GM23338 (cell line): ENCODE measurements at regions not wholly inside any gene's neighbourhood (a gene's known extent, or its start where the extent isn't known, plus 50 kb on each side); places are given as distances from the start of the nearest gene placed in this dataset.

ENCODE experiments used
- ATAC-seq: fragments of 200-7000 bp; cut with Tn5 transposase; 3 replicates; pipeline ENCODE4 v1.9.1; 2020
- DNase-seq: peaks from one replicate; pipeline ENCODE4 v3.0.0-alpha.2; 2015; ENCODE audit warnings: low spot score
- H2AFZ ChIP-seq: fragments of 200-600 bp; sonication (generic); 2 replicates; pipeline ENCODE4 v1.8.0; 2016; ENCODE audit warnings: antibody characterized with exemption, mild to moderate bottlenecking, moderate library complexity
- H3F3A ChIP-seq: fragments of 200-600 bp; sonication (generic); replicated peaks from 2 replicates; pipeline ENCODE4 v1.8.0; 2017; ENCODE audit warnings: antibody characterized with exemption, mixed run types, low read depth
- H3K27ac ChIP-seq: fragments of 200-600 bp; sonication (generic); 2 replicates; pipeline ENCODE4 v1.6.1; 2016; ENCODE audit warnings: low read depth
- H3K27me3 ChIP-seq: fragments of 200-600 bp; sonication (generic); 2 replicates; pipeline ENCODE4 v1.8.0; 2016; ENCODE audit warnings: mild to moderate bottlenecking, mixed run types, moderate library complexity; ENCODE audit not compliant: insufficient read depth
- H3K36me3 ChIP-seq: fragments of 200-600 bp; sonication (generic); 2 replicates; pipeline ENCODE4 v1.8.0; 2016; ENCODE audit warnings: mild to moderate bottlenecking; ENCODE audit not compliant: insufficient read depth
- H3K4me1 ChIP-seq: fragments of 200-600 bp; sonication (generic); 2 replicates; pipeline ENCODE4 v1.8.0; 2016; ENCODE audit warnings: mild to moderate bottlenecking, moderate library complexity; ENCODE audit not compliant: insufficient read depth
- H3K4me2 ChIP-seq: fragments of 200-600 bp; sonication (generic); 2 replicates; pipeline ENCODE4 v1.7.1; 2017; ENCODE audit warnings: mixed run types
- H3K4me3 ChIP-seq: fragments of 200-600 bp; sonication (generic); 2 replicates; pipeline ENCODE4 v1.6.1; 2016; ENCODE audit warnings: mixed run types
- H3K79me2 ChIP-seq: fragments of 200-600 bp; sonication (generic); replicated peaks from 2 replicates; pipeline ENCODE4 v1.8.0; 2017; ENCODE audit warnings: mild to moderate bottlenecking; ENCODE audit not compliant: insufficient read depth
- H3K9me2 ChIP-seq: fragments of 200-600 bp; sonication (generic); 2 replicates; pipeline ENCODE4 v1.8.0; 2017; ENCODE audit not compliant: insufficient read depth
- H4K20me1 ChIP-seq: fragments of 200-600 bp; sonication (generic); replicated peaks from 2 replicates; pipeline ENCODE4 v1.8.0; 2017; ENCODE audit warnings: mild to moderate bottlenecking; ENCODE audit not compliant: insufficient read depth
- H3K27ac Mint-ChIP-seq: 2 replicates; pipeline ENCODE4 v1.8.0; 2020; ENCODE audit warnings: inconsistent platforms, mild to moderate bottlenecking, moderate library complexity, mixed read lengths
- H3K27me3 Mint-ChIP-seq: 3 replicates; pipeline ENCODE4 v1.8.0; 2022; ENCODE audit warnings: low read depth, mild to moderate bottlenecking, moderate library complexity, mixed read lengths, inconsistent platforms; ENCODE audit not compliant: insufficient read depth, poor library complexity
- H3K36me3 Mint-ChIP-seq: 3 replicates; pipeline ENCODE4 v1.8.0; 2021; ENCODE audit warnings: low read depth, mild to moderate bottlenecking, inconsistent platforms, moderate library complexity, mixed read lengths
- H3K4me1 Mint-ChIP-seq: 3 replicates; pipeline ENCODE4 v1.8.0; 2020; ENCODE audit warnings: mild to moderate bottlenecking, inconsistent platforms, mixed read lengths
- H3K4me3 Mint-ChIP-seq: 3 replicates; pipeline ENCODE4 v1.8.0; 2021; ENCODE audit warnings: moderate library complexity, mild to moderate bottlenecking, inconsistent platforms, mixed read lengths
- H3K9me3 Mint-ChIP-seq: 3 replicates; pipeline ENCODE4 v1.8.0; 2020; ENCODE audit warnings: moderate library complexity, mild to moderate bottlenecking, inconsistent platforms, mixed read lengths
- CREB1 ChIP-seq: fragments of 250-450 bp; sonication (Bioruptor Pico); IDR thresholded peaks from 2 replicates; pipeline ENCODE4 v1.5.0; 2020; ENCODE audit warnings: low read depth, mild to moderate bottlenecking, moderate library complexity
- EZH2 ChIP-seq: fragments of 200-600 bp; sonication (generic); IDR thresholded peaks from one replicate; pipeline ENCODE4 v1.8.0; 2017; ENCODE audit warnings: antibody characterized with exemption, mild to moderate bottlenecking, low read depth; ENCODE audit not compliant: unreplicated experiment
- EZH2phosphoT487 ChIP-seq: fragments of 200-600 bp; sonication (generic); IDR thresholded peaks from one replicate; pipeline ENCODE4 v1.8.1; 2018; ENCODE audit warnings: antibody characterized with exemption; ENCODE audit not compliant: unreplicated experiment
- STAT1 ChIP-seq: IDR thresholded peaks from one replicate; pipeline ENCODE4 v1.6.1; 2016; ENCODE audit warnings: antibody characterized with exemption; ENCODE audit not compliant: unreplicated experiment
- ZNF114 ChIP-seq: fragments of 250-450 bp; sonication (Bioruptor Pico); IDR thresholded peaks from 2 replicates; pipeline ENCODE4 v1.5.0; 2020; ENCODE audit warnings: mild to moderate bottlenecking, moderate library complexity
- ZNF331 ChIP-seq: fragments of 250-450 bp; sonication (Bioruptor Pico); IDR thresholded peaks from 2 replicates; pipeline ENCODE4 v1.5.0; 2020; ENCODE audit warnings: low read depth, mild to moderate bottlenecking, moderate library complexity
- ZNF462 ChIP-seq: fragments of 250-450 bp; sonication (Bioruptor Pico); IDR thresholded peaks from 2 replicates; pipeline ENCODE4 v1.5.0; 2020; ENCODE audit warnings: mild to moderate bottlenecking, moderate library complexity
- TF ChIP-seq, protein P1 (sequence below), 2 experiments: fragments of 200-600 bp in 1 of 2; sonication (generic) in 1 of 2; conservative IDR thresholded peaks; 2 replicates each; pipeline versions ENCODE4 v1.5.1 to v1.6.1; 2016 to 2017; ENCODE audit warnings: antibody characterized with exemption in 2 of 2, low read depth in 2 of 2, mild to moderate bottlenecking in 2 of 2, moderate library complexity in 1 of 2
- TF ChIP-seq, protein P2 (sequence below): IDR thresholded peaks from one replicate; pipeline ENCODE4 v1.6.1; 2018; ENCODE audit warnings: antibody characterized with exemption; ENCODE audit not compliant: unreplicated experiment

GRCh38 chr1:82483146-82483545 is 682.4 kb downstream of the ADGRL2 start:
- no peak overlapping the region for H3K4me3 Mint-ChIP-seq
- no peak overlapping the region for H3K4me3 ChIP-seq
- 0 out of 2 replicates have a peak, but pooled peaks cover 3% of the 10 kb centered on the region for H3K9me2 ChIP-seq
- no peak overlapping the region for H2AFZ ChIP-seq
- no peak overlapping the region for H3K4me2 ChIP-seq
- no peaks in the 10 kb centered on the region for H3K27me3 ChIP-seq
- H3K4me1 ChIP-seq: peaks cover 24% of the 10 kb centered on the region
- no peaks in the 10 kb centered on the region for H3F3A ChIP-seq
- H4K20me1 ChIP-seq: no peaks in the 10 kb centered on the region
- H3K36me3 ChIP-seq: no peaks in the 10 kb centered on the region
- no peak overlapping the region for H3K27ac ChIP-seq
- no peak overlapping the region for H3K27ac Mint-ChIP-seq
- peaks cover 37% of the 10 kb centered on the region for H3K4me1 Mint-ChIP-seq
- no peaks in the 10 kb centered on the region for H3K79me2 ChIP-seq
- H3K9me3 Mint-ChIP-seq: no peaks in the 10 kb centered on the region
- TF ChIP-seq, protein P1, sequence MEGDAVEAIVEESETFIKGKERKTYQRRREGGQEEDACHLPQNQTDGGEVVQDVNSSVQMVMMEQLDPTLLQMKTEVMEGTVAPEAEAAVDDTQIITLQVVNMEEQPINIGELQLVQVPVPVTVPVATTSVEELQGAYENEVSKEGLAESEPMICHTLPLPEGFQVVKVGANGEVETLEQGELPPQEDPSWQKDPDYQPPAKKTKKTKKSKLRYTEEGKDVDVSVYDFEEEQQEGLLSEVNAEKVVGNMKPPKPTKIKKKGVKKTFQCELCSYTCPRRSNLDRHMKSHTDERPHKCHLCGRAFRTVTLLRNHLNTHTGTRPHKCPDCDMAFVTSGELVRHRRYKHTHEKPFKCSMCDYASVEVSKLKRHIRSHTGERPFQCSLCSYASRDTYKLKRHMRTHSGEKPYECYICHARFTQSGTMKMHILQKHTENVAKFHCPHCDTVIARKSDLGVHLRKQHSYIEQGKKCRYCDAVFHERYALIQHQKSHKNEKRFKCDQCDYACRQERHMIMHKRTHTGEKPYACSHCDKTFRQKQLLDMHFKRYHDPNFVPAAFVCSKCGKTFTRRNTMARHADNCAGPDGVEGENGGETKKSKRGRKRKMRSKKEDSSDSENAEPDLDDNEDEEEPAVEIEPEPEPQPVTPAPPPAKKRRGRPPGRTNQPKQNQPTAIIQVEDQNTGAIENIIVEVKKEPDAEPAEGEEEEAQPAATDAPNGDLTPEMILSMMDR (conservative IDR thresholded peaks at IDR 0.05; ENCODE audit: low read depth in 2 of 2): peak in 1 of 2 experiments; percentile 28; a peak in 2 of 4 replicates
- no peak for TF ChIP-seq EZH2phosphoT487
- ATAC-seq (peak; percentile 21; the same call in 2 of the 3 replicates), DNase-seq (peak; percentile 48)
- no peaks in the 10 kb centered on the region for H3K36me3 Mint-ChIP-seq
- H3K27me3 Mint-ChIP-seq: peaks cover 3% of the 10 kb centered on the region

DNA sequence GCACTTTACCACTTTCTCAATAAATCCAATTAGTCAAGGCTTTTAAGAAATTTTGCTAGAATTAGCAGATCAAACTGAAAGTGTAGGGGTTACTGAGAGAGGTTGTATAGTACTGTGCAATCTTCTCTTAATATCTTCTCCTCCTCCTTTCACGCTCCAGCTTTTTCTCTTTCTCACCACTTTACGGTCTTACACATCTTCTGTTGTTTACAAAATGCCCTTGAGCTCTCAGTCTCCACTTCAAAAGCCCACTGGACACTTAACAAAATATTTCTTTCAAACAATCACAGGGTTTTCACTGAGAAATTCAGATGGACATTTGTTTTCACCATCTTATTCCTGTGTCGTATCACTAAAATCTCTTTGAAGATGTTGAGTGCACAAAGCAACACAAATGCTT is 678.2 kb downstream of the ADGRL2 start:
- no peak overlapping the region for H3K27ac Mint-ChIP-seq
- Histone ChIP-seq H3K4me3 (no peak overlapping the region), H3K27me3 (no peaks in the 10 kb centered on the region), H2AFZ (no peak overlapping the region), H3K36me3 (no peaks in the 10 kb centered on the region), H3F3A (no peaks in the 10 kb centered on the region), H3K9me2 (0 out of 2 replicates have a peak, but pooled peaks cover 6% of the 10 kb centered on the region), H3K4me2 (no peak overlapping the region), H3K79me2 (no peaks in the 10 kb centered on the region), H3K27ac (no peak overlapping the region), H3K4me1 (peaks cover 4% of the 10 kb centered on the region; the same call in 1 of the 2 replicates), H4K20me1 (no peaks in the 10 kb centered on the region)
- DNase-seq: no peak
- H3K9me3 Mint-ChIP-seq: peaks cover 8% of the 10 kb centered on the region; the same call in 2 of the 3 replicates
- peaks cover 7% of the 10 kb centered on the region; the same call in 2 of the 3 replicates for H3K36me3 Mint-ChIP-seq
- no peak overlapping the region for H3K4me3 Mint-ChIP-seq
- ATAC-seq: no peak
- H3K27me3 Mint-ChIP-seq: no peaks in the 10 kb centered on the region
- peaks cover 8% of the 10 kb centered on the region; the same call in 2 of the 3 replicates for H3K4me1 Mint-ChIP-seq
- no peak for TF ChIP-seq EZH2
- no peak for TF ChIP-seq CREB1 (CRISPR knock-in tag)
- TF ChIP-seq STAT1: no peak
- no peak for TF ChIP-seq ZNF114
- TF ChIP-seq EZH2phosphoT487: no peak
- TF ChIP-seq, protein P2, sequence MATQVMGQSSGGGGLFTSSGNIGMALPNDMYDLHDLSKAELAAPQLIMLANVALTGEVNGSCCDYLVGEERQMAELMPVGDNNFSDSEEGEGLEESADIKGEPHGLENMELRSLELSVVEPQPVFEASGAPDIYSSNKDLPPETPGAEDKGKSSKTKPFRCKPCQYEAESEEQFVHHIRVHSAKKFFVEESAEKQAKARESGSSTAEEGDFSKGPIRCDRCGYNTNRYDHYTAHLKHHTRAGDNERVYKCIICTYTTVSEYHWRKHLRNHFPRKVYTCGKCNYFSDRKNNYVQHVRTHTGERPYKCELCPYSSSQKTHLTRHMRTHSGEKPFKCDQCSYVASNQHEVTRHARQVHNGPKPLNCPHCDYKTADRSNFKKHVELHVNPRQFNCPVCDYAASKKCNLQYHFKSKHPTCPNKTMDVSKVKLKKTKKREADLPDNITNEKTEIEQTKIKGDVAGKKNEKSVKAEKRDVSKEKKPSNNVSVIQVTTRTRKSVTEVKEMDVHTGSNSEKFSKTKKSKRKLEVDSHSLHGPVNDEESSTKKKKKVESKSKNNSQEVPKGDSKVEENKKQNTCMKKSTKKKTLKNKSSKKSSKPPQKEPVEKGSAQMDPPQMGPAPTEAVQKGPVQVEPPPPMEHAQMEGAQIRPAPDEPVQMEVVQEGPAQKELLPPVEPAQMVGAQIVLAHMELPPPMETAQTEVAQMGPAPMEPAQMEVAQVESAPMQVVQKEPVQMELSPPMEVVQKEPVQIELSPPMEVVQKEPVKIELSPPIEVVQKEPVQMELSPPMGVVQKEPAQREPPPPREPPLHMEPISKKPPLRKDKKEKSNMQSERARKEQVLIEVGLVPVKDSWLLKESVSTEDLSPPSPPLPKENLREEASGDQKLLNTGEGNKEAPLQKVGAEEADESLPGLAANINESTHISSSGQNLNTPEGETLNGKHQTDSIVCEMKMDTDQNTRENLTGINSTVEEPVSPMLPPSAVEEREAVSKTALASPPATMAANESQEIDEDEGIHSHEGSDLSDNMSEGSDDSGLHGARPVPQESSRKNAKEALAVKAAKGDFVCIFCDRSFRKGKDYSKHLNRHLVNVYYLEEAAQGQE: no peak
- TF ChIP-seq ZNF331 (CRISPR knock-in tag): no peak
- TF ChIP-seq ZNF462 (CRISPR knock-in tag): no peak
